ENCODE measurements at regions not wholly inside any gene's neighbourhood (a gene's known extent, or its start where the extent isn't known, plus 50 kb on each side); places are given as distances from the start of the nearest gene placed in this dataset.

DNA sequence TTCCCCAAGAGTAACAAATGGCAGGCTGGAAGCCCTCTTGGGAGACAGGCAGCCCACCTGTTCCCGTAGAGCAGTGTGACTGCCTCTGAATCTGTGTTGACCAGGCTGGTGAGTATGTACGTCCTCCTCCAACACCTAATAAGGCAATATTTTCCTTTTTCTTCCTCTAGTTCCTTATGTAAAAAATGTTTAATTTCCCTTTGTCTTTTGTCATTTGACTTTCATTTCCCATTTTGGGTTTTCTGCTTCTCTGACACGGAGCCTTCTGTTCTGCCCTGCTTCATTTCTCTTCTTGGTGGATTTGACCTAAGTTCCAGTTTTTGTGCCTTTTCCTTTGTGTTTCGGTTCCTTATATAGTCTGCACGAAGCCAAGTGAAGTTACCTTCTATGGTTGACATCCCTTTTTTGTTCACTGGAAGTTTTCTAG lies 65.8 kb upstream of the ATF3 start:
- Mint-ChIP-seq H3K4me1 (ENCODE audit: unreplicated experiment) (peaks cover 3% of the 10 kb centered on the region), H3K36me3 (ENCODE audit: low read depth, unreplicated experiment) (no peaks in the 10 kb centered on the region), H3K27me3 (ENCODE audit: unreplicated experiment) (no peaks in the 10 kb centered on the region), H3K4me3 (ENCODE audit: unreplicated experiment) (no peak overlapping the region), H3K9me3 (ENCODE audit: unreplicated experiment) (no peaks in the 10 kb centered on the region), H3K27ac (ENCODE audit: unreplicated experiment) (no peak overlapping the region)
- TF ChIP-seq, protein P1, sequence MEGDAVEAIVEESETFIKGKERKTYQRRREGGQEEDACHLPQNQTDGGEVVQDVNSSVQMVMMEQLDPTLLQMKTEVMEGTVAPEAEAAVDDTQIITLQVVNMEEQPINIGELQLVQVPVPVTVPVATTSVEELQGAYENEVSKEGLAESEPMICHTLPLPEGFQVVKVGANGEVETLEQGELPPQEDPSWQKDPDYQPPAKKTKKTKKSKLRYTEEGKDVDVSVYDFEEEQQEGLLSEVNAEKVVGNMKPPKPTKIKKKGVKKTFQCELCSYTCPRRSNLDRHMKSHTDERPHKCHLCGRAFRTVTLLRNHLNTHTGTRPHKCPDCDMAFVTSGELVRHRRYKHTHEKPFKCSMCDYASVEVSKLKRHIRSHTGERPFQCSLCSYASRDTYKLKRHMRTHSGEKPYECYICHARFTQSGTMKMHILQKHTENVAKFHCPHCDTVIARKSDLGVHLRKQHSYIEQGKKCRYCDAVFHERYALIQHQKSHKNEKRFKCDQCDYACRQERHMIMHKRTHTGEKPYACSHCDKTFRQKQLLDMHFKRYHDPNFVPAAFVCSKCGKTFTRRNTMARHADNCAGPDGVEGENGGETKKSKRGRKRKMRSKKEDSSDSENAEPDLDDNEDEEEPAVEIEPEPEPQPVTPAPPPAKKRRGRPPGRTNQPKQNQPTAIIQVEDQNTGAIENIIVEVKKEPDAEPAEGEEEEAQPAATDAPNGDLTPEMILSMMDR (IDR thresholded peaks at IDR 0.05; ENCODE audit: unreplicated experiment), result no peak
- DNase-seq (ENCODE audit: low spot score), result no peak

DNA sequence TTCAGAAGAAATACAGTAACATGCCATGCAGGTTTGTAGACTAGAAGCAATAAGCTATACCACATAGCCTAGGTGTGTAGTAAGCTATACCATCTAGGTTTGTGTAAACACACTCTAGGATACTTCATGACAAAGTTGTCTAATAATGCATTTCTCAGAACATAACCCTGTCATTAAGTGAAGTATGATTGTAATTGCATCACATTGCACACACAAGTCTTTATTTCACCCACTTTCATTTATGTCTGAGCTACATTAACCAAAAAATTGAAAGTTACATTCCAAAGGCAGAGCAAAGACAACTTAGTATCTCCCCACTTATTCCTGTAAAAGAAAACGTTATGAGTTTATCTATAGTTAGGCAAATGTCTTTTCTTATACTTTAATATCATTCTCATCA lies 64.5 kb upstream of the ATF3 start:
- TF ChIP-seq, protein P1 (IDR thresholded peaks at IDR 0.05; ENCODE audit: unreplicated experiment), result no peak
- Mint-ChIP-seq H3K27ac (ENCODE audit: unreplicated experiment) (no peak overlapping the region), H3K4me1 (ENCODE audit: unreplicated experiment) (peaks cover 3% of the 10 kb centered on the region), H3K27me3 (ENCODE audit: unreplicated experiment) (no peaks in the 10 kb centered on the region), H3K36me3 (ENCODE audit: low read depth, unreplicated experiment) (no peaks in the 10 kb centered on the region), H3K4me3 (ENCODE audit: unreplicated experiment) (no peak overlapping the region), H3K9me3 (ENCODE audit: unreplicated experiment) (no peaks in the 10 kb centered on the region)
- no peak for DNase-seq (ENCODE audit: low spot score)

DNA sequence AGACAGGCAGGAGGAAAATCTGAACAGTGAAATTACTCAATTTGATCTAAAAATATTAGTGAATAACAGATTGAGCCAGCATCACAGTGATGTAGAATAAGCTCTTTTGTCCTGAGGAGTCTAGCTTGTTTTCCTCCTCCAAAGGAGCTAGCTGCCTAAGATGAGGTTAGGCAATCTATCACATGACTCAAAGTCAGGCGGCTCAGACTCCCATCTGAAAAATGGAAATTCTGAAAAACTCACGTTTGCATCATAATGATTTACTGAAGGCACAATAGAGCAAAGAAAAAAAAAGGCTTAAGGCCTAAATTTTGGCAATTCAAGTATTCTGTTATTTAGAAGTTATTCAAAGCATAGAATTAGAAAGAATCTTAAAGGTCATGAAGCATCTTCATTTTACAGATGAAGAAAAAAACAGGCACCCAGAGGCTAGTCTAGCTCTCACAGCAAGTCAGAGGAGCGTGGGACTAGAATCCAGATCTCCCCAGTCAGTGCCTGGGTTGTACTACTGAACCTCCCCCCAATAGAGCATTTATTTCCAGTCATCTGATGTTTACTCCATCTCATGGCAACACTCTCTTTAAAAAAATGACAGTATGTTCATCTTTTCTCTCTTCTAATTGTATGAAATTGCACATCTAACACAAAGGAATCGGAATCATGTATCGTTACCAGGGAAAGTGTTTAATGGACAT lies 62.5 kb upstream of the ATF3 start:
- no peak for DNase-seq (ENCODE audit: low spot score)
- H3K27ac Mint-ChIP-seq (ENCODE audit: unreplicated experiment), result no peak overlapping the region
- H3K4me3 Mint-ChIP-seq (ENCODE audit: unreplicated experiment), result no peak overlapping the region
- H3K36me3 Mint-ChIP-seq (ENCODE audit: low read depth, unreplicated experiment), result no peaks in the 10 kb centered on the region
- TF ChIP-seq, protein P1 (IDR thresholded peaks at IDR 0.05; ENCODE audit: unreplicated experiment), result no peak
- H3K4me1 Mint-ChIP-seq (ENCODE audit: unreplicated experiment), result peaks cover 3% of the 10 kb centered on the region
- no peaks in the 10 kb centered on the region for H3K9me3 Mint-ChIP-seq (ENCODE audit: unreplicated experiment)
- no peaks in the 10 kb centered on the region for H3K27me3 Mint-ChIP-seq (ENCODE audit: unreplicated experiment)

DNA sequence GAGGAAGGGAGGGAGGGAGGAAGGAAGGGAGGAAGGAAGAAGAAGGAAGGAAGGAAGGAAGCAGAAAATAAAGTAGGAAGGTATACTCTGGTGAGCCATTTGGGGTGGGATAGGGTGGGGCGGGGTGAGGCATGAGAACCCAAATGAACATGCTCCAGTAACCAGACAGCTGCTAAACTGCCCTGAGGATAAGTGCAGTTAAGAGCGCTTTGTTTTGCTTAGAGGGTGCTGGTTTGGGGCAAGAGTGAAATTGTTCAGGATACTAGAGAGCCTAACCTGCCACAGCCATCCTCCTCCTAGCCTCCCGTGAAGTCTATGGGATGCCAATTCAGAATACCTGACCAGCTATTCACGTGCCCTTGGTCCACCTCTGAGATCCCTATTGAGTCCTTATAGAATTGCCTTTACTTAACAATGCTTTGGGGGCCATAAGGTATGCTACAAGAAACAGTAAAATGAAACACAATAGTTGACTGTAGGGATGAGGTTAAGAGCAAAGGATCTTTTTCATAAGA lies 59.0 kb upstream of the ATF3 start:
- H3K27me3 Mint-ChIP-seq (ENCODE audit: unreplicated experiment), result no peaks in the 10 kb centered on the region
- no peak overlapping the region for H3K4me3 Mint-ChIP-seq (ENCODE audit: unreplicated experiment)
- TF ChIP-seq, protein P1 (IDR thresholded peaks at IDR 0.05; ENCODE audit: unreplicated experiment), result no peak
- H3K36me3 Mint-ChIP-seq (ENCODE audit: low read depth, unreplicated experiment), result no peaks in the 10 kb centered on the region
- DNase-seq (ENCODE audit: low spot score), result no peak
- no peaks in the 10 kb centered on the region for H3K9me3 Mint-ChIP-seq (ENCODE audit: unreplicated experiment)
- no peak overlapping the region for H3K27ac Mint-ChIP-seq (ENCODE audit: unreplicated experiment)
- peaks cover 5% of the 10 kb centered on the region for H3K4me1 Mint-ChIP-seq (ENCODE audit: unreplicated experiment)

DNA sequence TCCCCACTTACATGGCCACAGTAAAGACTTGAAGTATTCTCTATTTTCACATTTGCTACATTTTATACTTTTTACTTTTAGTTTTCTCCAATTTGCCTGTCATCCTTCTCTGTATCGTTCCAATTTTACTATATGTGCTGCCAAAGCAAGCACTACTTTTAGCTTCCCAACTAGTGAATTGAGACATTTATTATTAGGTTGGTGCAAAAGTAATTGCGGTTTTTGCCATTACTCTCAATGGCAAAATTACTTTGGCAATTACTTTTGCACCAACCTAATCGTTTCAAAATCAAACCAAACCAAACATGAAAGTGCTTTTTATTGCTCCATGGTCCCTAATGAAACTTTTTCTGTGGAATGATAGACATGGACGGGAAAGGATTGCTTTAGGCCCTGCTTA lies 56.6 kb upstream of the ATF3 start:
- no peaks in the 10 kb centered on the region for H3K27me3 Mint-ChIP-seq (ENCODE audit: unreplicated experiment)
- no peaks in the 10 kb centered on the region for H3K9me3 Mint-ChIP-seq (ENCODE audit: unreplicated experiment)
- TF ChIP-seq, protein P1 (IDR thresholded peaks at IDR 0.05; ENCODE audit: unreplicated experiment), result no peak
- no peak for DNase-seq (ENCODE audit: low spot score)
- no peaks in the 10 kb centered on the region for H3K36me3 Mint-ChIP-seq (ENCODE audit: low read depth, unreplicated experiment)
- peaks cover 10% of the 10 kb centered on the region for H3K4me1 Mint-ChIP-seq (ENCODE audit: unreplicated experiment)
- no peak overlapping the region for H3K27ac Mint-ChIP-seq (ENCODE audit: unreplicated experiment)
- no peak overlapping the region for H3K4me3 Mint-ChIP-seq (ENCODE audit: unreplicated experiment)

Measured in endothelial cell (in vitro differentiated cells).